Spleen (tissue), 11 donors: ENCODE measurements at regions not wholly inside any gene's neighbourhood (a gene's known extent, or its start where the extent isn't known, plus 50 kb on each side); places are given as distances from the start of the nearest gene placed in this dataset.

Experiments
- DNase-seq: peaks from one replicate; pipeline ENCODE4 v3.0.0-alpha.2; 2020
- H3K27ac ChIP-seq, 8 donors: fragments of 200-600 bp; sonication (generic) in 7 of 8; 1 replicate in 4 of 8; 2 replicates in 4 of 8; pipeline versions ENCODE4 v1.5.0 to v1.8.0; 2016 to 2021; ENCODE audit warnings: inconsistent platforms in 4 of 8, mild to moderate bottlenecking in 4 of 8, moderate library complexity in 1 of 8
- H3K27me3 ChIP-seq, 7 donors: fragments of 200-600 bp; sonication (generic) in 6 of 7; replicated peaks in 1 of 7; 1 replicate in 4 of 7; 2 replicates in 3 of 7; pipeline versions ENCODE4 v1.5.0 to v1.8.0; 2016 to 2021; ENCODE audit warnings: inconsistent platforms in 3 of 7, mild to moderate bottlenecking in 1 of 7
- H3K36me3 ChIP-seq, 6 donors: fragments of 200-600 bp; sonication (generic) in 5 of 6; 1 replicate in 4 of 6; 2 replicates in 2 of 6; pipeline versions ENCODE4 v1.5.0 to v1.8.0; 2016 to 2021; ENCODE audit warnings: inconsistent platforms in 2 of 6
- H3K4me1 ChIP-seq, 6 donors: fragments of 200-600 bp; sonication (generic) in 5 of 6; 1 replicate in 3 of 6; 2 replicates in 3 of 6; pipeline versions ENCODE4 v1.5.0 to v1.8.0; 2016 to 2021; ENCODE audit warnings: inconsistent platforms in 3 of 6
- H3K4me3 ChIP-seq, 8 donors: fragments of 200-600 bp; sonication (generic) in 7 of 8; 1 replicate in 4 of 8; 2 replicates in 4 of 8; pipeline versions ENCODE4 v1.5.0 to v1.8.0; 2016 to 2021; ENCODE audit warnings: inconsistent platforms in 4 of 8, mild to moderate bottlenecking in 4 of 8, moderate library complexity in 2 of 8
- H3K9me3 ChIP-seq, 8 donors: fragments of 200-600 bp; sonication (generic) in 7 of 8; 1 replicate in 4 of 8; 2 replicates in 4 of 8; pipeline versions ENCODE4 v1.5.0 to v1.8.0; 2016 to 2021; ENCODE audit warnings: inconsistent platforms in 4 of 8
- CTCF ChIP-seq, 11 experiments: fragments of 200-600 bp in 7 of 11; fragments of 450-650 bp in 4 of 11; sonication (generic) in 4 of 11; IDR thresholded peaks in 8 of 11; conservative IDR thresholded peaks in 3 of 11; 1 replicate in 7 of 11; 2 replicates in 4 of 11; pipeline versions ENCODE4 v1.4.0 to v1.8.0; 2016 to 2021; ENCODE audit warnings: antibody characterized with exemption in 11 of 11, inconsistent platforms in 4 of 11, mild to moderate bottlenecking in 1 of 11
- POLR2A ChIP-seq, 3 donors: fragments of 450-650 bp; IDR thresholded peaks; one replicate each; pipeline ENCODE4 v1.5.1; 2017; ENCODE audit warnings: antibody characterized with exemption in 3 of 3, mild to moderate bottlenecking in 1 of 3
- POLR2AphosphoS5 ChIP-seq, 3 donors: sonication (generic); formaldehyde crosslinking; IDR thresholded peaks; one replicate each; pipeline ENCODE4 v1.5.1; 2017; ENCODE audit warnings: antibody characterized with exemption in 3 of 3
- WGBS, 5 donors: extraction: QIAGEN DNeasy Blood & Tissue Kit in 3 of 5; methylation state at CpG; one replicate each; pipeline versions ENCODE4 v1.1.5 to v1.1.7; 2013 to 2018; 5-methylcytosine and 5-hydroxymethylcytosine counted together
- intact Hi-C: fragments of 100-400 bp; cut with DNase I; formaldehyde crosslinking; loops from one replicate; pipeline ENCODE4 v1.15.0; 2023; ENCODE audit warnings: low total_unique reads
- donor health status: healthy with polysubstance abuse.
- donor health status: DM: no; HTN: no; CAD: no; lungs with moderate emphysema.
- donor health status: DM: no; HTN: no; CAD: no.
- donor health status: Bipolar disorder and iron deficiency.
- donor health status: healthy.
- donor health status: DM: no; HTN: no; CAD: no.
- donor health status: DM: yes; HTN: yes; CAD: no.

GRCh38 chr21:34279285-34279684, 84.5 kb upstream of the KCNE2 start:
- H3K27me3 ChIP-seq = no peaks in the 10 kb centered on the region
- H3K9me3 ChIP-seq = no peaks in the 10 kb centered on the region
- H3K36me3 ChIP-seq = no peaks in the 10 kb centered on the region
- 79 to 91% (median 85%) methylated on average over 6 of the region's 6 CpGs for WGBS, 5 donors
- no peak for TF ChIP-seq POLR2AphosphoS5 (IDR thresholded peaks at IDR 0.05)
- no peak for TF ChIP-seq POLR2A (IDR thresholded peaks at IDR 0.05)
- TF ChIP-seq CTCF (IDR thresholded peaks at IDR 0.05 in 8 of 11, conservative IDR thresholded peaks at IDR 0.05 in 3 of 11) = no peak
- no peak for DNase-seq
- H3K4me3 ChIP-seq = no peak overlapping the region
- intact Hi-C loops = no loop called here
- H3K4me1 ChIP-seq = no peaks in the 10 kb centered on the region
- no peak overlapping the region for H3K27ac ChIP-seq

- DNase-seq = no peak
- H3K4me3 ChIP-seq = no peak overlapping the region
- no peaks in the 10 kb centered on the region for H3K27me3 ChIP-seq
- H3K27ac ChIP-seq = no peak overlapping the region
- 78 to 87% (median 83%) methylated on average over 3 of the region's 3 CpGs for WGBS, 5 donors
- intact Hi-C loops = no loop called here
- H3K9me3 ChIP-seq = peaks cover 0 to 3% (median 0%) of the 10 kb centered on the region in 8 donors
- no peaks in the 10 kb centered on the region for H3K4me1 ChIP-seq
- no peaks in the 10 kb centered on the region for H3K36me3 ChIP-seq
- TF ChIP-seq POLR2A (IDR thresholded peaks at IDR 0.05) = no peak
- TF ChIP-seq POLR2AphosphoS5 (IDR thresholded peaks at IDR 0.05) = no peak
- no peak for TF ChIP-seq CTCF (IDR thresholded peaks at IDR 0.05 in 8 of 11, conservative IDR thresholded peaks at IDR 0.05 in 3 of 11)
These were observed 83.9 kb upstream of the KCNE2 start for GRCh38 chr21:34279883-34280282.

- intact Hi-C loops = no loop called here
- WGBS, 5 donors = 61 to 83% (median 73%) methylated on average over 6 of the region's 6 CpGs
- Histone ChIP-seq H3K4me3 (no peak overlapping the region), H3K27ac (no peak overlapping the region), H3K9me3 (peaks cover 0 to 4% (median 0%) of the 10 kb centered on the region in 8 donors), H3K36me3 (no peaks in the 10 kb centered on the region), H3K27me3 (no peaks in the 10 kb centered on the region), H3K4me1 (no peaks in the 10 kb centered on the region)
- no peak for DNase-seq
- no peak for TF ChIP-seq POLR2AphosphoS5 (IDR thresholded peaks at IDR 0.05)
- TF ChIP-seq CTCF (IDR thresholded peaks at IDR 0.05 in 8 of 11, conservative IDR thresholded peaks at IDR 0.05 in 3 of 11) = no peak
- TF ChIP-seq POLR2A (IDR thresholded peaks at IDR 0.05) = no peak
These were observed 83.4 kb upstream of the KCNE2 start for GRCh38 chr21:34280389-34280795.

GRCh38 chr21:34280959-34281358, 82.8 kb upstream of the KCNE2 start:
- H3K4me1 ChIP-seq = no peaks in the 10 kb centered on the region
- H3K27me3 ChIP-seq = no peaks in the 10 kb centered on the region
- peaks cover 0 to 9% (median 0%) of the 10 kb centered on the region in 8 donors for H3K9me3 ChIP-seq
- no peak for TF ChIP-seq POLR2A (IDR thresholded peaks at IDR 0.05)
- no peak for TF ChIP-seq POLR2AphosphoS5 (IDR thresholded peaks at IDR 0.05)
- no peak for TF ChIP-seq CTCF (IDR thresholded peaks at IDR 0.05 in 8 of 11, conservative IDR thresholded peaks at IDR 0.05 in 3 of 11)
- no peak for DNase-seq
- intact Hi-C loops = no loop called here
- no peak overlapping the region for H3K4me3 ChIP-seq
- H3K36me3 ChIP-seq = no peaks in the 10 kb centered on the region
- H3K27ac ChIP-seq = no peak overlapping the region
- 82 to 93% (median 87%) methylated on average over 8 to 9 of the region's 9 CpGs for WGBS, 5 donors
